Mesenteric fat pad (tissue), 1 donor: ENCODE measurements at regions not wholly inside any gene's neighbourhood (a gene's known extent, or its start where the extent isn't known, plus 50 kb on each side); places are given as distances from the start of the nearest gene placed in this dataset.
"Not testable (repeated sequence)": the region's sequence is repeated elsewhere in the genome, so short reads cannot be mapped to it uniquely, and the experiment has no call there.

Experiments used
- DNase-seq: peaks from one replicate; pipeline ENCODE4 v3.0.0-alpha.2; 2020; ENCODE audit warnings: low spot score
- donor health status: DM: yes; HTN: yes; CAD: no.

- DNase-seq: no peak
Measured at GRCh38 chr5:175347931-175348330, 96.1 kb downstream of the DRD1 start.

GRCh38 chr5:175347027-175347426 lies 97.0 kb downstream of the DRD1 start:
- DNase-seq: no peak

- no peak for DNase-seq
Measured at GRCh38 chr5:175344331-175345195, 99.4 kb downstream of the DRD1 start.

- no peak for DNase-seq
Measured at GRCh38 chr5:175343308-175343707, 100.7 kb downstream of the DRD1 start.

- DNase-seq: no peak
Measured at GRCh38 chr5:175340180-175340579, 103.8 kb downstream of the DRD1 start.

GRCh38 chr5:175337680-175338079 lies 106.3 kb downstream of the DRD1 start:
- no peak for DNase-seq

GRCh38 chr5:175336781-175337180 lies 107.2 kb downstream of the DRD1 start:
- DNase-seq: no peak

- no peak for DNase-seq
Measured at GRCh38 chr5:175335691-175336090, 108.3 kb downstream of the DRD1 start.

- not testable (repeated sequence) for DNase-seq
Measured at GRCh38 chr5:175331173-175332036, 112.6 kb downstream of the DRD1 start.

GRCh38 chr5:175329976-175330375 lies 114.0 kb downstream of the DRD1 start:
- no peak for DNase-seq

- DNase-seq: no peak
Measured at GRCh38 chr5:175328687-175329086, 115.3 kb downstream of the DRD1 start.

GRCh38 chr5:175328176-175328575 lies 115.8 kb downstream of the DRD1 start:
- DNase-seq: no peak

- no peak for DNase-seq
Measured at GRCh38 chr5:175325681-175326080, 118.3 kb downstream of the DRD1 start.

GRCh38 chr5:175321927-175322532 lies 122.0 kb downstream of the DRD1 start:
- DNase-seq: no peak

- no peak for DNase-seq
Measured at GRCh38 chr5:175319199-175319598, 124.8 kb downstream of the DRD1 start.

- DNase-seq: no peak
Measured at GRCh38 chr5:175317872-175318271, 126.1 kb downstream of the DRD1 start.

GRCh38 chr5:175309218-175309810 lies 134.7 kb downstream of the DRD1 start:
- DNase-seq: no peak

- no peak for DNase-seq
Measured at GRCh38 chr5:175308701-175309100, 135.3 kb downstream of the DRD1 start.

- no peak for DNase-seq
Measured at GRCh38 chr5:175306381-175306780, 137.6 kb downstream of the DRD1 start.

GRCh38 chr5:175305251-175305650 lies 138.7 kb downstream of the DRD1 start:
- no peak for DNase-seq

GRCh38 chr5:175290379-175290778 lies 153.6 kb downstream of the DRD1 start:
- DNase-seq: no peak
